Activated naive CD8-positive, alpha-beta T cell treated with anti-CD3 and anti-CD28 coated beads, Interleukin-2, amount 10 ng/mL, durations not matched to agents 7 days and 5 days (primary cell): ENCODE measurements at regions not wholly inside any gene's neighbourhood (a gene's known extent, or its start where the extent isn't known, plus 50 kb on each side); places are given as distances from the start of the nearest gene placed in this dataset.

ENCODE experiments used
- ATAC-seq: fragments of 150-1000 bp; cut with Tn5 transposase; one replicate; pipeline ENCODE4 v1.10.0; 2021; ENCODE audit warnings: low read depth, moderate library complexity
- POLR2A ChIA-PET: fragments of 350-600 bp; sonication (Branson Sonifier 250); formaldehyde crosslinking; loops from one replicate; lab custom pipeline; 2021; ENCODE audit warnings: antibody characterized with exemption; lab: Charles Lee
- DNase-seq: peaks from one replicate; pipeline ENCODE4 v3.0.0; 2021
- H3K27ac Mint-ChIP-seq: one replicate; pipeline ENCODE4 v1.8.0; 2022; ENCODE audit warnings: mild to moderate bottlenecking, mixed read lengths
- H3K27me3 Mint-ChIP-seq: one replicate; pipeline ENCODE4 v1.8.0; 2022; ENCODE audit warnings: mild to moderate bottlenecking, moderate library complexity, mixed read lengths
- H3K36me3 Mint-ChIP-seq: one replicate; pipeline ENCODE4 v1.8.0; 2021; ENCODE audit warnings: mild to moderate bottlenecking, mixed read lengths
- H3K4me1 Mint-ChIP-seq: one replicate; pipeline ENCODE4 v1.8.0; 2021; ENCODE audit warnings: mixed read lengths
- H3K4me3 Mint-ChIP-seq: one replicate; pipeline ENCODE4 v1.8.0; 2022; ENCODE audit warnings: mild to moderate bottlenecking, moderate library complexity, mixed read lengths
- H3K9me3 Mint-ChIP-seq: one replicate; pipeline ENCODE4 v1.8.0; 2021; ENCODE audit warnings: mixed read lengths

- Mint-ChIP-seq H3K4me1 (no peaks in the 10 kb centered on the region), H3K9me3 (peaks cover 2% of the 10 kb centered on the region), H3K4me3 (no peak overlapping the region), H3K27ac (no peak overlapping the region), H3K36me3 (no peaks in the 10 kb centered on the region), H3K27me3 (no peaks in the 10 kb centered on the region)
- DNase-seq (no peak), ATAC-seq (no peak)
- POLR2A ChIA-PET: no interaction called here
Observed at GRCh38 chr13:81442904-81443303, 1102.0 kb upstream of the SPRY2 start.

- POLR2A ChIA-PET: no interaction called here
- no peak overlapping the region for H3K4me3 Mint-ChIP-seq
- no peaks in the 10 kb centered on the region for H3K4me1 Mint-ChIP-seq
- ATAC-seq (no peak), DNase-seq (no peak)
- H3K27me3 Mint-ChIP-seq: no peaks in the 10 kb centered on the region
- no peak overlapping the region for H3K27ac Mint-ChIP-seq
- H3K9me3 Mint-ChIP-seq: peaks cover 3% of the 10 kb centered on the region
- H3K36me3 Mint-ChIP-seq: no peaks in the 10 kb centered on the region
Observed at GRCh38 chr13:81425286-81425685, 1084.4 kb upstream of the SPRY2 start.

GRCh38 chr13:81409284-81409683 is 1068.4 kb upstream of the SPRY2 start:
- POLR2A ChIA-PET: no interaction called here
- no peak overlapping the region for H3K4me3 Mint-ChIP-seq
- no peaks in the 10 kb centered on the region for H3K27me3 Mint-ChIP-seq

GRCh38 chr13:81408647-81409046 is 1067.7 kb upstream of the SPRY2 start:
- no peak for DNase-seq
- H3K4me3 Mint-ChIP-seq: no peak overlapping the region
- no peak overlapping the region for H3K27ac Mint-ChIP-seq
- H3K36me3 Mint-ChIP-seq: no peaks in the 10 kb centered on the region
- H3K4me1 Mint-ChIP-seq: no peaks in the 10 kb centered on the region
- no peaks in the 10 kb centered on the region for H3K27me3 Mint-ChIP-seq
- POLR2A ChIA-PET: no interaction called here
- peaks cover 1% of the 10 kb centered on the region for H3K9me3 Mint-ChIP-seq
- no peak for ATAC-seq

More at GRCh38 chr13:81409284-81409683, 1068.4 kb upstream of the SPRY2 start:
- no peaks in the 10 kb centered on the region for H3K36me3 Mint-ChIP-seq
- no peaks in the 10 kb centered on the region for H3K4me1 Mint-ChIP-seq
- DNase-seq (no peak), ATAC-seq (no peak)
- peaks cover 1% of the 10 kb centered on the region for H3K9me3 Mint-ChIP-seq
- H3K27ac Mint-ChIP-seq: no peak overlapping the region

GRCh38 chr13:81406639-81407292 is 1065.8 kb upstream of the SPRY2 start:
- no peaks in the 10 kb centered on the region for H3K4me1 Mint-ChIP-seq
- H3K4me3 Mint-ChIP-seq: no peak overlapping the region
- H3K36me3 Mint-ChIP-seq: no peaks in the 10 kb centered on the region
- ATAC-seq (no peak), DNase-seq (no peak)
- no peaks in the 10 kb centered on the region for H3K27me3 Mint-ChIP-seq
- H3K9me3 Mint-ChIP-seq: no peaks in the 10 kb centered on the region
- POLR2A ChIA-PET: no interaction called here
- H3K27ac Mint-ChIP-seq: no peak overlapping the region

GRCh38 chr13:81406022-81406421 is 1065.1 kb upstream of the SPRY2 start:
- Mint-ChIP-seq H3K27ac (no peak overlapping the region), H3K4me1 (no peaks in the 10 kb centered on the region), H3K4me3 (no peak overlapping the region), H3K9me3 (no peaks in the 10 kb centered on the region), H3K36me3 (no peaks in the 10 kb centered on the region), H3K27me3 (no peaks in the 10 kb centered on the region)
- DNase-seq: no peak
- POLR2A ChIA-PET: no interaction called here
- ATAC-seq: no peak

- DNase-seq (no peak), ATAC-seq (no peak)
- Mint-ChIP-seq H3K36me3 (no peaks in the 10 kb centered on the region), H3K9me3 (peaks cover 9% of the 10 kb centered on the region), H3K27me3 (no peaks in the 10 kb centered on the region), H3K4me3 (no peak overlapping the region), H3K4me1 (no peaks in the 10 kb centered on the region), H3K27ac (no peak overlapping the region)
- POLR2A ChIA-PET: no interaction called here
Observed at GRCh38 chr13:81396192-81396591, 1055.3 kb upstream of the SPRY2 start.

GRCh38 chr13:81395368-81395767 is 1054.4 kb upstream of the SPRY2 start:
- peaks cover 9% of the 10 kb centered on the region for H3K9me3 Mint-ChIP-seq
- H3K4me1 Mint-ChIP-seq: no peaks in the 10 kb centered on the region
- no peak overlapping the region for H3K27ac Mint-ChIP-seq
- H3K4me3 Mint-ChIP-seq: no peak overlapping the region
- POLR2A ChIA-PET: no interaction called here
- H3K36me3 Mint-ChIP-seq: no peaks in the 10 kb centered on the region
- H3K27me3 Mint-ChIP-seq: no peaks in the 10 kb centered on the region
- no peak for DNase-seq
- ATAC-seq: no peak

GRCh38 chr13:81394640-81395039 is 1053.7 kb upstream of the SPRY2 start:
- DNase-seq (no peak), ATAC-seq (no peak)
- POLR2A ChIA-PET: no interaction called here
- no peaks in the 10 kb centered on the region for H3K4me1 Mint-ChIP-seq
- H3K36me3 Mint-ChIP-seq: no peaks in the 10 kb centered on the region
- no peak overlapping the region for H3K4me3 Mint-ChIP-seq
- peaks cover 11% of the 10 kb centered on the region for H3K9me3 Mint-ChIP-seq
- no peaks in the 10 kb centered on the region for H3K27me3 Mint-ChIP-seq
- no peak overlapping the region for H3K27ac Mint-ChIP-seq

- no peak overlapping the region for H3K27ac Mint-ChIP-seq
- H3K36me3 Mint-ChIP-seq: no peaks in the 10 kb centered on the region
- no peak for DNase-seq
- H3K4me3 Mint-ChIP-seq: no peak overlapping the region
- POLR2A ChIA-PET: no interaction called here
- H3K9me3 Mint-ChIP-seq: peaks cover 14% of the 10 kb centered on the region
- H3K27me3 Mint-ChIP-seq: no peaks in the 10 kb centered on the region
- no peak for ATAC-seq
- no peaks in the 10 kb centered on the region for H3K4me1 Mint-ChIP-seq
Observed at GRCh38 chr13:81393721-81394120, 1052.8 kb upstream of the SPRY2 start.

GRCh38 chr13:81393110-81393509 is 1052.2 kb upstream of the SPRY2 start:
- H3K36me3 Mint-ChIP-seq: no peaks in the 10 kb centered on the region
- DNase-seq (no peak), ATAC-seq (no peak)
- POLR2A ChIA-PET: no interaction called here
- no peaks in the 10 kb centered on the region for H3K27me3 Mint-ChIP-seq
- H3K4me1 Mint-ChIP-seq: no peaks in the 10 kb centered on the region
- H3K9me3 Mint-ChIP-seq: peaks cover 14% of the 10 kb centered on the region
- no peak overlapping the region for H3K4me3 Mint-ChIP-seq
- H3K27ac Mint-ChIP-seq: no peak overlapping the region

GRCh38 chr13:81388400-81388799 is 1047.5 kb upstream of the SPRY2 start:
- Mint-ChIP-seq H3K4me3 (no peak overlapping the region), H3K4me1 (no peaks in the 10 kb centered on the region), H3K36me3 (no peaks in the 10 kb centered on the region), H3K27ac (no peak overlapping the region), H3K9me3 (peaks cover 10% of the 10 kb centered on the region), H3K27me3 (no peaks in the 10 kb centered on the region)
- POLR2A ChIA-PET: no interaction called here
- ATAC-seq (no peak), DNase-seq (no peak)

GRCh38 chr13:81383444-81383843 is 1042.5 kb upstream of the SPRY2 start:
- no peak overlapping the region for H3K27ac Mint-ChIP-seq
- no peak overlapping the region for H3K4me3 Mint-ChIP-seq
- POLR2A ChIA-PET: no interaction called here
- DNase-seq: no peak
- H3K4me1 Mint-ChIP-seq: no peaks in the 10 kb centered on the region
- H3K9me3 Mint-ChIP-seq: peaks cover 3% of the 10 kb centered on the region
- H3K36me3 Mint-ChIP-seq: no peaks in the 10 kb centered on the region
- no peak for ATAC-seq
- no peaks in the 10 kb centered on the region for H3K27me3 Mint-ChIP-seq

GRCh38 chr13:81382246-81382645 is 1041.3 kb upstream of the SPRY2 start:
- Mint-ChIP-seq H3K27me3 (no peaks in the 10 kb centered on the region), H3K27ac (no peak overlapping the region), H3K4me3 (no peak overlapping the region), H3K9me3 (peaks cover 3% of the 10 kb centered on the region), H3K36me3 (no peaks in the 10 kb centered on the region), H3K4me1 (no peaks in the 10 kb centered on the region)
- ATAC-seq (no peak), DNase-seq (no peak)
- POLR2A ChIA-PET: no interaction called here

- ATAC-seq (no peak), DNase-seq (no peak)
- peaks cover 3% of the 10 kb centered on the region for H3K9me3 Mint-ChIP-seq
- H3K27me3 Mint-ChIP-seq: no peaks in the 10 kb centered on the region
- POLR2A ChIA-PET: no interaction called here
- no peaks in the 10 kb centered on the region for H3K4me1 Mint-ChIP-seq
- H3K36me3 Mint-ChIP-seq: no peaks in the 10 kb centered on the region
- no peak overlapping the region for H3K4me3 Mint-ChIP-seq
- no peak overlapping the region for H3K27ac Mint-ChIP-seq
Observed at GRCh38 chr13:81381560-81381959, 1040.6 kb upstream of the SPRY2 start.
